ENCODE measurements at regions not wholly inside any gene's neighbourhood (a gene's known extent, or its start where the extent isn't known, plus 50 kb on each side); places are given as distances from the start of the nearest gene placed in this dataset.

GRCh38 chr6:167514524-167514923 lies 189.6 kb downstream of the TTLL2 start:
- H3K4me1 Mint-ChIP-seq = no peaks in the 10 kb centered on the region
- Histone ChIP-seq H3K27ac (ENCODE audit: low read length) (no peak overlapping the region), H3K4me1 (ENCODE audit: control insufficient read depth in 1 of 2, extremely low read depth in 1 of 2, insufficient read depth in 2 of 2, low read length in 2 of 2) (no peaks in the 10 kb centered on the region), H3K9me3 (no peaks in the 10 kb centered on the region), H3K27me3 (replicated peaks in 1 of 2; ENCODE audit: control insufficient read depth in 2 of 2, extremely low read depth in 1 of 2, insufficient read depth in 2 of 2, low read length in 1 of 2) (peaks cover 0 to 36% of the 10 kb centered on the region in 2 experiments), H3K36me3 (ENCODE audit: control insufficient read depth in 2 of 2, extremely low read depth in 1 of 2, insufficient read depth in 1 of 2, low read length in 1 of 2) (no peaks in the 10 kb centered on the region), H3K4me3 (ENCODE audit: control insufficient read depth in 1 of 2, extremely low read depth in 1 of 2, low read length in 1 of 2) (no peak overlapping the region)
- DNase-seq = no peak
- no peaks in the 10 kb centered on the region for H3K36me3 Mint-ChIP-seq
- CTCF ChIA-PET = no interaction called here
- ATAC-seq (replicated peaks in 1 of 4) = no peak
- 67% methylated on average over 1 of the region's 6 CpGs for WGBS (ENCODE audit: insufficient coverage)
- H3K27ac Mint-ChIP-seq = no peak overlapping the region
- no peak overlapping the region for H3K4me3 Mint-ChIP-seq
- H3K27me3 Mint-ChIP-seq = peaks cover 14 to 19% of the 10 kb centered on the region in 2 donors
- no peaks in the 10 kb centered on the region for H3K9me3 Mint-ChIP-seq
- POLR2A ChIA-PET = no interaction called here

GRCh38 chr6:167515873-167516507 lies 191.1 kb downstream of the TTLL2 start:
- ChIA-PET CTCF (no interaction called here), POLR2A (no interaction called here)
- Histone ChIP-seq H3K27ac (ENCODE audit: low read length) (no peak overlapping the region), H3K36me3 (ENCODE audit: control insufficient read depth in 2 of 2, extremely low read depth in 1 of 2, insufficient read depth in 1 of 2, low read length in 1 of 2) (no peaks in the 10 kb centered on the region), H3K27me3 (replicated peaks in 1 of 2; ENCODE audit: control insufficient read depth in 2 of 2, extremely low read depth in 1 of 2, insufficient read depth in 2 of 2, low read length in 1 of 2) (peaks cover 0 to 30% of the 10 kb centered on the region in 2 experiments), H3K4me3 (ENCODE audit: control insufficient read depth in 1 of 2, extremely low read depth in 1 of 2, low read length in 1 of 2) (no peak overlapping the region), H3K4me1 (ENCODE audit: control insufficient read depth in 1 of 2, extremely low read depth in 1 of 2, insufficient read depth in 2 of 2, low read length in 2 of 2) (no peaks in the 10 kb centered on the region), H3K9me3 (no peaks in the 10 kb centered on the region)
- Mint-ChIP-seq H3K27ac (no peak overlapping the region), H3K9me3 (no peaks in the 10 kb centered on the region), H3K36me3 (no peaks in the 10 kb centered on the region), H3K4me3 (no peak overlapping the region), H3K27me3 (peaks cover 11 to 21% of the 10 kb centered on the region in 2 donors), H3K4me1 (no peaks in the 10 kb centered on the region)
- ATAC-seq (replicated peaks in 1 of 4) (no peak), DNase-seq (no peak)
- WGBS (ENCODE audit: insufficient coverage) = 48% methylated on average over 3 of the region's 4 CpGs

- ATAC-seq (replicated peaks in 1 of 4) (no peak), DNase-seq (no peak)
- CTCF ChIA-PET = no interaction called here
- H3K27me3 ChIP-seq (replicated peaks in 1 of 2; ENCODE audit: control insufficient read depth in 2 of 2, extremely low read depth in 1 of 2, insufficient read depth in 2 of 2, low read length in 1 of 2) = peaks cover 0 to 23% of the 10 kb centered on the region in 2 experiments
- H3K36me3 ChIP-seq (ENCODE audit: control insufficient read depth in 2 of 2, extremely low read depth in 1 of 2, insufficient read depth in 1 of 2, low read length in 1 of 2) = no peaks in the 10 kb centered on the region
- POLR2A ChIA-PET = no interaction called here
- Mint-ChIP-seq H3K27ac (no peak overlapping the region), H3K9me3 (no peaks in the 10 kb centered on the region), H3K27me3 (peaks cover 13 to 17% of the 10 kb centered on the region in 2 donors), H3K4me1 (no peaks in the 10 kb centered on the region), H3K4me3 (no peak overlapping the region), H3K36me3 (no peaks in the 10 kb centered on the region)
- no peak overlapping the region for H3K27ac ChIP-seq (ENCODE audit: low read length)
- H3K4me3 ChIP-seq (ENCODE audit: control insufficient read depth in 1 of 2, extremely low read depth in 1 of 2, low read length in 1 of 2) = no peak overlapping the region
- no peaks in the 10 kb centered on the region for H3K4me1 ChIP-seq (ENCODE audit: control insufficient read depth in 1 of 2, extremely low read depth in 1 of 2, insufficient read depth in 2 of 2, low read length in 2 of 2)
- no peaks in the 10 kb centered on the region for H3K9me3 ChIP-seq
- 65% methylated on average over 2 of the region's 9 CpGs for WGBS (ENCODE audit: insufficient coverage)
Measured at GRCh38 chr6:167517254-167517916, 192.5 kb downstream of the TTLL2 start.

GRCh38 chr6:167523426-167523825 lies 198.5 kb downstream of the TTLL2 start:
- Mint-ChIP-seq H3K4me3 (no peak overlapping the region), H3K9me3 (no peaks in the 10 kb centered on the region), H3K4me1 (no peaks in the 10 kb centered on the region), H3K36me3 (no peaks in the 10 kb centered on the region), H3K27ac (no peak overlapping the region), H3K27me3 (peaks cover 11 to 20% of the 10 kb centered on the region in 2 donors)
- Histone ChIP-seq H3K27me3 (replicated peaks in 1 of 2; ENCODE audit: control insufficient read depth in 2 of 2, extremely low read depth in 1 of 2, insufficient read depth in 2 of 2, low read length in 1 of 2) (peaks cover 0 to 12% of the 10 kb centered on the region in 2 experiments), H3K9me3 (no peaks in the 10 kb centered on the region), H3K4me1 (ENCODE audit: control insufficient read depth in 1 of 2, extremely low read depth in 1 of 2, insufficient read depth in 2 of 2, low read length in 2 of 2) (no peaks in the 10 kb centered on the region), H3K36me3 (ENCODE audit: control insufficient read depth in 2 of 2, extremely low read depth in 1 of 2, insufficient read depth in 1 of 2, low read length in 1 of 2) (no peaks in the 10 kb centered on the region), H3K27ac (ENCODE audit: low read length) (no peak overlapping the region), H3K4me3 (ENCODE audit: control insufficient read depth in 1 of 2, extremely low read depth in 1 of 2, low read length in 1 of 2) (no peak overlapping the region)
- DNase-seq = no peak
- ChIA-PET POLR2A (no interaction called here), CTCF (no interaction called here)
- WGBS (ENCODE audit: insufficient coverage) = 94% methylated on average over 11 of the region's 13 CpGs
- no peak for ATAC-seq (replicated peaks in 1 of 4)

GRCh38 chr6:167524261-167525111 lies 199.6 kb downstream of the TTLL2 start:
- Histone ChIP-seq H3K36me3 (ENCODE audit: control insufficient read depth in 2 of 2, extremely low read depth in 1 of 2, insufficient read depth in 1 of 2, low read length in 1 of 2) (no peaks in the 10 kb centered on the region), H3K9me3 (no peaks in the 10 kb centered on the region), H3K27ac (ENCODE audit: low read length) (no peak overlapping the region), H3K4me3 (ENCODE audit: control insufficient read depth in 1 of 2, extremely low read depth in 1 of 2, low read length in 1 of 2) (no peak overlapping the region), H3K4me1 (ENCODE audit: control insufficient read depth in 1 of 2, extremely low read depth in 1 of 2, insufficient read depth in 2 of 2, low read length in 2 of 2) (no peaks in the 10 kb centered on the region), H3K27me3 (replicated peaks in 1 of 2; ENCODE audit: control insufficient read depth in 2 of 2, extremely low read depth in 1 of 2, insufficient read depth in 2 of 2, low read length in 1 of 2) (peaks cover 0 to 10% of the 10 kb centered on the region in 2 experiments)
- WGBS (ENCODE audit: insufficient coverage) = 78% methylated on average over 20 of the region's 22 CpGs
- POLR2A ChIA-PET = interaction anchor here in 1 of 2 donors (0.6 kb wide), 1 partner anchor 9 kb away, joined by 3 read pairs; no protein-coding TSS in a partner anchor
- CTCF ChIA-PET = no interaction called here
- Mint-ChIP-seq H3K4me1 (no peaks in the 10 kb centered on the region), H3K36me3 (no peaks in the 10 kb centered on the region), H3K4me3 (no peak overlapping the region), H3K27me3 (peaks cover 15 to 27% of the 10 kb centered on the region in 2 donors), H3K9me3 (no peaks in the 10 kb centered on the region), H3K27ac (no peak overlapping the region)
- ATAC-seq (replicated peaks in 1 of 4) (no peak), DNase-seq (no peak)

- Histone ChIP-seq H3K9me3 (no peaks in the 10 kb centered on the region), H3K27ac (ENCODE audit: low read length) (no peak overlapping the region), H3K4me3 (ENCODE audit: control insufficient read depth in 1 of 2, extremely low read depth in 1 of 2, low read length in 1 of 2) (no peak overlapping the region), H3K27me3 (replicated peaks in 1 of 2; ENCODE audit: control insufficient read depth in 2 of 2, extremely low read depth in 1 of 2, insufficient read depth in 2 of 2, low read length in 1 of 2) (peaks cover 0 to 12% of the 10 kb centered on the region in 2 experiments), H3K36me3 (ENCODE audit: control insufficient read depth in 2 of 2, extremely low read depth in 1 of 2, insufficient read depth in 1 of 2, low read length in 1 of 2) (no peaks in the 10 kb centered on the region), H3K4me1 (ENCODE audit: control insufficient read depth in 1 of 2, extremely low read depth in 1 of 2, insufficient read depth in 2 of 2, low read length in 2 of 2) (no peaks in the 10 kb centered on the region)
- WGBS (ENCODE audit: insufficient coverage) = no CpG with 5 or more reads among the region's 6 CpGs
- no peak for ATAC-seq (replicated peaks in 1 of 4)
- H3K27ac Mint-ChIP-seq = no peak overlapping the region
- peaks cover 17 to 24% of the 10 kb centered on the region in 2 donors for H3K27me3 Mint-ChIP-seq
- CTCF ChIA-PET = no interaction called here
- H3K36me3 Mint-ChIP-seq = no peaks in the 10 kb centered on the region
- POLR2A ChIA-PET = no interaction called here
- H3K9me3 Mint-ChIP-seq = no peaks in the 10 kb centered on the region
- H3K4me1 Mint-ChIP-seq = no peaks in the 10 kb centered on the region
- no peak overlapping the region for H3K4me3 Mint-ChIP-seq
- DNase-seq = no peak
Measured at GRCh38 chr6:167525774-167526173, 200.9 kb downstream of the TTLL2 start.
